GM21360 (cell line): ENCODE measurements at regions not wholly inside any gene's neighbourhood (a gene's known extent, or its start where the extent isn't known, plus 50 kb on each side); places are given as distances from the start of the nearest gene placed in this dataset.
"Not testable (repeated sequence)": the region's sequence is repeated elsewhere in the genome, so short reads cannot be mapped to it uniquely, and the experiment has no call there.

Source experiments
- ATAC-seq: cut with Tn5 transposase; IDR thresholded peaks from one replicate; pipeline ENCODE4 v1.9.1; 2021; ENCODE audit warnings: mild to moderate bottlenecking, moderate library complexity; ENCODE audit not compliant: unreplicated experiment

DNA sequence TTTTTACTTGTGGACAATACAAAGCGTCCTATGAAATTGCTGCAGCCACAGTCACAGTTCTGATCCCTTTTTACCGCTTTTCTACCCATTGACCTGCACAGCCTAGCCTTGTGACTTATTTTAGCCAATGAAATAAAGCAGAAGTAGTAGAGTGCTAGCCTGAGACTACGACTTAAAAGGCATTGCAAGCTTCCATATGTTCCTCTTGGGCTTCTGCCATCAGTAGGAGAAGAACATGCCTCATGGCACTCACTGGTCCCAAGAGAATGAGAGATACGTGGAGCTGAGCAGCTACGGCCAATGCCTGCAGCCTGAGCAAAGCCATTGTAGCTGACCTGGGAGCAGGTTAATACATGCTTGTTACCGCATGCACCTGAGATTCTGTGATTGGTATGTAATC lies 416.6 kb upstream of the CLINT1 start:
- ATAC-seq, result no peak

DNA sequence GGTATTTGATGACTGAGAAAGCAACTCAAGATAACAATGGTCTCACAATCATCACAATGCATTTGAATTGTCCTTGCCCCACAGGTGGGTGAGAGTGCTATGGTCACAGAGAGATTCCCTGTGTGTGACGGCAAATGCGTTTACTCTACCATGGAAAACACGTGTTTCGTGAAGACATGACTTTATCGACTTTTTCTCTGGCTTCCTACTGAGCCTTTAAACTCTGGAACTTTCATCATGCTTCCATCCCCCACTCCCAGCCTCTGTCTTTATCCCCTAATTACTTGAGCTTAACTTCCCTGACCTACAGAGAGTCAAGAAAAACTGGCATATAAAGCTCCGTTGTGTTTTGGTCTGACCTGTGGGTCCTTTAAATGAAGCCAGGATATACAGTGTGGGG lies 414.1 kb upstream of the CLINT1 start:
- no peak for ATAC-seq

DNA sequence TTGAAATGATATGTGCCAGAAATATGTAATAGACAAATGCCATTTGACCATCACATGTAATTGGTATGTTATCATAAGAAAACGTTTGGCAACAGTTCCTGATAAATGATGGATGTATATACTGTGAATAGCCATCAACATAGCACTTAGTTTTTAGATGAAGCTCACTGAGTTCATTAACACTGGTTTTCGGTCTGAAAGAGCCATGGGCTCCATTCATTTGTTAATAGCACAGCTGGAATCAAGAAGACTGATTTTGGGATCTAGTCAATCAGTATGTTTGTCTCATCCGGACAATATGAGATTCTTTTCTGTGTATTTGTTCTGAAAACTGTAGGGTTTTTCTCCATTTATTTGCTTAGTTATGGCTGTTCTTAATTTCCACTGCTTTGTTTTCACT lies 413.5 kb upstream of the CLINT1 start:
- no peak for ATAC-seq

DNA sequence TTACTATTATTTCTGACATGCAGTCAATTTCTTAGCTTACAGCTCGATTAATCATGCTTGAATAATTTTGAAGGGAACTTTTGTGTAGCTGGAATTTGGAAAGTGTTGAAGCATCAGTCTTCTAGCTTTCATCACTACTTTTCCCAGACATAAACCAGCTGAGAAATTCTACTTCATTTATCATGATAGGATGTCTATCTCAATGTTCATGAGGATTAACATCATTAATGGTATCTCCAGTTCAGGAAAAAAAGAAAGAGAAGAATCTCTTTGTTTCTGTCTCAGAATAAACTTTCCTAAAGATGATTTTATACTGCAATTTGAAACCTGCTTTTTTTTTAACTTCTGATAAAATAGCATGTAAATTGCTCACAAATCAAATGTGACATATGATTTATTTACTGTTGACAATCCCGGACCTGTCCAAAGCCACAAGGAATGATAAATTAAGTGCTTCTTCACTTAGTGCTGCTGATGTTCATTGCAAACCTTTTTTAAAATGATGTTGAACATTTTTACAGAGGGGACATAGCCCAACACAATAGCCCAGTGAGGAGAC lies 412.1 kb upstream of the CLINT1 start:
- no peak for ATAC-seq

DNA sequence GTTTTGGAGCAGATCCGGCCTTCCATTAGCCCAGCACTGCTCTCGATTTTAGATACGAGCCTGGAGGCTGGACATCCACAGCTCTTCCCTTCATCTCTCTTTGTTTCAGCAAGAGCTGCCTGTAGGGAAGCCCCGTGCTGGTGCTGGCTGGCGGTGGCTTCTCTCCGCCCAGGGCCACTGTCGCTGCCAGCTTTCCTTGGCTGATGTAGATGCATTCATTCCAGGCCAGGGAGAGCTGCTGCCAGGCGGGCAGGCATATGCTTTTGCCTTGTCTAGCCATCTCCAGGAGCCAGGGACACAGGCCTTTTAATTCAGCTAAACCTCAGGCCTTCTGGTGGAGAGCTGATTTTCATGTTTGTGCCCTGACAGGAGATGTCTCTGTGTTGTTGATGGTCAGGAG lies 409.3 kb upstream of the CLINT1 start:
- ATAC-seq, result no peak

DNA sequence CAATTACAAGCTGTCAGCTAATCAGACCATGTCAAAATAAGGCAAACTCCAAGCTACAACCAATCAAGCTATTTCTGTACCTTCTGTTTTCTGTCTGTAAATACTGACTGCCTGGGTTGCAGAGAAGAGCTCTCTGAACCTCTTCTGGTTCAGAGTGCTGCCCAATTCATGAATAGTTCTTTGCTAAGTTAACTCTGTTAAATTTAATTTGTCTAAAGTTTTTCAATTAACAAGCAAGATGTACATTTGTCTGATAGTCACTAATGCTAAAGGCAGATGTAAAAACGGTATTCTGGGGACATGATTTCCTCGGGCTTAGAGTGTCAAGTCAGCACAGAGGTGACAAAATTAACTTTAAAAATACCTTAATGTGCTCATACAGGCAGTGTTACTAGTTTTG lies 408.3 kb upstream of the CLINT1 start:
- ATAC-seq, result no peak

DNA sequence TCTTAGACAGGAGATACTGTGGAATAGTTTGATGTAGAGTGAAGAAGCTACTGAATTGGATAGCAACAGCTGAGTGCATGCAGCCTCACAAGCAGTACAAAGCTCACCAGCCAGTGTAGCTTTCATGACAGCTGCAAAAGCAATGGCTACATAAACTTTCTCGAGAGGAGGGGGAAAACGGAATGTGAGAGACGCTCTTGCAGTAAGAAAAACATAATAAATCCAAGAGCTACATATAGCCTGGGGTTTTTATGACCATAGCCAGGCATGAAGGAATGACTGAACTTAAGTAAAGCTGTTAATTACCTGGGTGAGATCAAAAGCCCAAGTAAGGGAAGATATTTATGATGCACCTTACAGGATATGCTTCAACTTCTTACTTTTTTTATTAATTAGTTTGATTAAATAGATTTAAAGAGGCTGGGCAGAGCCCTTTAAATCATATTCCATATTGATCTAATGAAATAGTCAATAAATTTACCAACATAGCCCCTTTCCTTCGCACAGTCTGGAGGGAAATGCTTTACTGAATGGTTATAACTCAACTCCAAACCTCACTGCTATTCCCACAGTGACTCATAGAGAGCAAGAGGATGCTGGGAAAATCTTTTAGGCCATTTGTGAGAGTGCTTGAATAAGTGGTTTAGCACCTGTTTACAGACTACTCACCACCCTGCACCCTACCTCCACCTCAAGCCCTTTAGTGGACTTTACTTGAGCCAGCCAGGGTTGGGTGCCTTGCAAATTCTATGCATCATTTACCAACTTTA lies 407.2 kb upstream of the CLINT1 start:
- ATAC-seq, result no peak

DNA sequence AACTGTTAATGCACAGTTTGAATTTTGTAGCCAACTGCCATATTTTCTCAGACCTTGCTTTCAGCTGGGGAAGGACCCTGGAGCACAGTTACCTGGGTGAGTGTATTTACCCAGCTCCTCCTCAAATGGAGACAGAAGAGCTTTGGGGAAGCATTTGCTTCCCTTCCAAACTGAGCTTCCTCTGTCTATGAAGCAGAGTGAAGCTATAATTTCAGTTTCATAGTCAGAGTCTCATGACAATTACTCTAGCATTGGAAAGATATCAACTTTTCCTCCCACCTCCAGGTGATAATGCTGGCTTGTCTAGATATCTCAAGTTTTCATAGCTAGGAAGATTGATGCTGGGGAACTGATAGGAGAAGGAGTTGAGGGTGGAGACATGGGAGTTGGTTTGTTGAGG lies 406.4 kb upstream of the CLINT1 start:
- no peak for ATAC-seq

DNA sequence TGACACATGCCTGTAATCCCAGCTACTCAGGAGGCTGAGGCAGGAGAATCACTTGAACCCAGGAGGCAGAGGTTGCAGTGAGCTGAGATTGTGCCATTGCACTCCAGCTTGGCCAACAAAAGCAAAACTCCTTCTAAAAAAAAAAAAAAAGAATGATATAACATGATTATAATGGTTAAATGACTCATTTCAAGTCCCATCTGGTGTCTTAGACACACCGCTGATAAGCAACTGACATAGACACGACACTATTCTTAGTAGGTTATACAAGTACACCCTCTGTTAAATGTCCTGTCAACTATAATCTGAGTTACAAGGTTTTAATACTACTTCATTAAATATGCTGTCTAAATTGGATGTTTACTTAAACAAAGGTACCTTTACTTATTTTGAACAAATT lies 405.3 kb upstream of the CLINT1 start:
- ATAC-seq, result no peak

DNA sequence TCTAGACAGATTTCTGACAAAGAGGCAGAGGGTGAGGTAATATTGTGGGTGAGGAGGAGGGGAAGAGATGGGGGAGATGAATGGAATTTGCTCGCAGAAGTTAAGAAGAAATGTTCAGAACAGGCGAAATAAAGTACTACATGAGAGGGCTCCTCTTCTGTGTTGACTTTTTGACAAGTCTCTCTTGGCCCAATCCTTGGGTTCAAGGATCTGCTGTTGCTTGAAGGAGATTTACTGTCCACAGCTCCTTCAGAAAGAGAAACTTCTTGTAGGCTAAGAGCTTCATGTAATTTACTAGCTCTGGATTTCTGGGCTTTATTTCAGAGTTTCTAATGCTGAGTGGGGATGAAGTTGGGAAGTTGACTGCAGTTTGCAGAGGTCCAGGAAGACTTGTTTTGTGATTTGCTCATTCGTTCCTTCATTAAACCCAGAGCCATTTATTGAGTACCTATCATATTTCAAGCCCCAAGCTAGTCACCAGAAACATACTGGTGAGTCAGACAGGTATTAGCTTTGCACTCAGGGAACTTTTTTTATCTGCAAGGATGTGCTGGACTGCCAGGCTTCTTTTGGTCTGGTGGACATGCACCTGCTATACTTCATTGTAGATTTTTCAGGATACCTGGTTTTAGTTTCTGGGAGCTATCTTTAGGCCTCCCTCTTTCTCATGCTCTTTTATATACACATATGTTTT lies 402.9 kb upstream of the CLINT1 start:
- ATAC-seq, result no peak

DNA sequence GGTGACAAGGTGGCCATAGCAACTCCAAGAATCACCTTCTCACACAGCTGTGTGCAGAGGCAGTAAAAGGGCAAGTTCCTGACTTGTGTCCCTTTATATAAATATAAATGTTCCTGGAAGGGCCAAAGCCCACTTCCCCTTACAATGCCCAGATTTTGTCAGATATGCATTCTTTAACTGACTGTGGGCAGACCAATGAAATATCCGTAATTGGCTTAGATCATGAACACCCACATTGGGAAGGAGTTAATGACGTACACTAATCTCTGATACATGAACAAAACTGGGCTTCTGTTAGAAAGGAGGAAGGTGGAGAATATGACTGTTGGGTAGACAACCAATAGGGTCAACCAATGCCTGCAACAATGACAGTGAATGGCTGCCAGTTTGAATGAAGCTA lies 397.2 kb upstream of the CLINT1 start:
- ATAC-seq, result no peak

DNA sequence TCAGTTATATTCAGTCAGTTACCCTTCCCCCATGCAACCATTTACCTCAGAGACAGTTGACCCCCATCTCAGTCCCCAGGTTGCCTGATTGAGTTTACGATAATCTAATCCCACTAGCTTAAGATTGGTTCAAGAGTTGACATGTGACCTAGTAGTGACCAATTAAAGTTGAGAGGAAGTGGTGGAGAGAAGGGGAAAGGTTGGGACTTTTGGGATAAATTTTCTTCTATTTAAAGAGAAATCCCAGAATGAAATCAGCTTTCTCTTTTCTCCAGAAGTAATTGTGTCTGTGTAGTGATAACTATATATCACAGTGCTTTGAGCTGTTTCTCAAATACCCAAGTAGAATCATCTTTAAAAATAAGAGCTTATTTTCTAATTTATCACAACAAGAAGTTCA lies 396.7 kb upstream of the CLINT1 start:
- ATAC-seq, result no peak

DNA sequence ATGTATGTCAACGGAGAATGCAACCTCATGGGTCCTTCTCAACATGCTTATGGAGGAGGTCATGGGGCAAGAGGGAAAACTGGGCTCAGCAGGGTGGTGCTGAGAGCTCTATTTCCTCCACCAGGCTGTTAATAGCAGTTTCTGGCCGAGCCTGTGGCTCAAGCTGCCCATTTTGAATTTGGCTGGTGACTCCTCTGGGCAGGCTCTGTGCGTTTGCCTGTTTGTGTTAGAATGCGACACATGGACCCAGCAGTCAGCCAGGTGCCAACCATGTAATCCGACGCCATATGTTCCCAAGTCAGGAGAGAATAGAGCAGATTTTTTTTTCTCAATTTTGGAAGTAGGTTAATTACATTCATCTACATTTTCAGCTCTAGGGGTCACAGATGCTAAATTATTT lies 387.7 kb upstream of the CLINT1 start:
- no peak for ATAC-seq

DNA sequence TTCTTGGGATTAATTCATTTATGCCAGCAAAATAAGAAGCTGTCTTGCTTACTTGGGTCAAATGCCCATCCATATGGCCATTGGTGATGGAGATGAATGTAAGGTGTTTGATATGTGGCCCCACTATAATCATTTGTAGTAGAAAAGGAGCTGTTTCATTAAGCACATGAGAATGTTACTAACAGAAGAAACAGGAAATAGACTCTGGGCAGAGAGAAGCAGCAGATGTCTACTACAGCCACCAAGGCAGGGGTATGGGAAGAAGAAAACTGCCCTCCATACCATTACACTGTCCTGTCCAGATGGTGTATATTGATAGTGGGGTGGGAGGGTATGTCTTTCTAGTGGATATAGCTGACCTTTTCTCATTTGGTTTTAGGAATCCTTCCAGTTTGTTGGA lies 386.6 kb upstream of the CLINT1 start:
- ATAC-seq, result no peak

DNA sequence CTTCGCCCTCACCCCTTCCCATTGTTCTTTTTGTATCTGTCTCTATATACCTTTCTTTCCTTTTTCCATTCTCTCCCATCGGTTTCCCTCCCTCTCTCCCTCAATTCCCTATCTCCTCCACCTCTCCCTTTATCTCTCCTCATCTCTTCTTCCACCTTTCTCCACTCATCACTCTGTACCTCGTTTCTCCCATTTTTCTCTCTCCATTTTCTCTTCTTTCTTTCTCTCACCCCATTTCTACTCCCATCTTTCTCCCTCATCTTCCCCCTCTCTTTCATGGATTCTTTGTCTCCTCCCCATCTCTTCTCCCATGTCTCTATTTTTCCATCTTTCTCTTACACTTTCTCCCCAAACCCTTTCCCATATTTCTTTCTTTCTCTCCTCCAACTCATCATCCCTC lies 385.9 kb upstream of the CLINT1 start:
- ATAC-seq, result no peak

DNA sequence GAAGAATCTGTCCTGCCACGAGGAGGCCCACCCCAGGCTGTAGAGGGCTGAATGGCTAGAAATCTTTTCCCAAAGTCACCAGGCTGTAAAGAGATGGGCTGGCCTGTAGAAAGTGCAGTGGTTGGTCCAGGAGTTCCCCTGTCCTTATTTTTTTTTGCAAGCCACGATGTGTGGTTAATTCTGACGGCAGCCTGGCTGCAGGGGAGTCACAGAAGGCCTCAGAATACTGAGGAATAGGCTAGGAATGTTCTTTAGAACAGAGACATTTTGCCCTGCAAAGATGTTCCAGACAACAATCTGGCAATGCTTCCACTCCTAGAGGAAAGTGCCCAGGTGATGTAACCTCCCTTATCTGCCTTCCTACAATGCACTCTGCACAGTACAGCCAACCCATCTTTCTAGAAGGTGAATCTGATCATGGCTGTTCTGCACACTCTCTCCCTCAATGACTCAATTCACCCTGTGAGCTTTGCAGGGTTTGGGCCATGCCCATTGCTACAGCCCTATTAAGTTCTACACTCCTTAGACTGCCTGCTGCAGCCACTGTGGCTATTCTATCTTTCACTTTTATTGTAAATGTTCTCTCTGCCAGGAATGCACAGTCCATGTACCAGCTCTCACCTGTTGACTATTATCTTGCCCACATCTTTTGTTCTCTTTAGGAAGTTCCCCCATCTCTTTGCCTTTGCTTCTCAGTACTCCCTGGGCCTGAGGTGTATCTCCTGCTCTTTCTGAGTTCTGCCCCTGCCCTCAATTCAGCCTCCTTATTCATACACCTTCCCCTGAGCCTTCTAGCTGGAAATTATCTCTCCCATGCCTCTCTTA lies 377.8 kb upstream of the CLINT1 start:
- ATAC-seq, result no peak

DNA sequence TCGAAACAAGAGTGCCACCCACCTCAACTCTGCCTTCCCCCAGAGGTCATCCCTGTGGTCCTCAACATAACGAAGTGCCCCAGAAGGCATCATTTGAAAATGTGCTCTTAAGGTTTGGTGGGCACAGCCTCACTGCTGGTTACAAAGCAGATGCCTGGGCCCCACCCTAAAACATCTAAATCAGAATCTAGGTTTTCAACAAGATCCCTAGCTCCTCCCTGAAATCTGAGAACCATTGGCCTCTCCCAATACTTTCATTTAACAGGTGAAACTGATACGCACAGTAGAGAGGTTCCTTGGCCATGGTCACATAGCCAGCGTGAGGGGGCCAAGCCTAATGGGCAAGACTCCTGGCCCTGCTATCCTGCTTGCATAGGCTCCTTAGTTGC lies 376.2 kb upstream of the CLINT1 start:
- no peak for ATAC-seq

DNA sequence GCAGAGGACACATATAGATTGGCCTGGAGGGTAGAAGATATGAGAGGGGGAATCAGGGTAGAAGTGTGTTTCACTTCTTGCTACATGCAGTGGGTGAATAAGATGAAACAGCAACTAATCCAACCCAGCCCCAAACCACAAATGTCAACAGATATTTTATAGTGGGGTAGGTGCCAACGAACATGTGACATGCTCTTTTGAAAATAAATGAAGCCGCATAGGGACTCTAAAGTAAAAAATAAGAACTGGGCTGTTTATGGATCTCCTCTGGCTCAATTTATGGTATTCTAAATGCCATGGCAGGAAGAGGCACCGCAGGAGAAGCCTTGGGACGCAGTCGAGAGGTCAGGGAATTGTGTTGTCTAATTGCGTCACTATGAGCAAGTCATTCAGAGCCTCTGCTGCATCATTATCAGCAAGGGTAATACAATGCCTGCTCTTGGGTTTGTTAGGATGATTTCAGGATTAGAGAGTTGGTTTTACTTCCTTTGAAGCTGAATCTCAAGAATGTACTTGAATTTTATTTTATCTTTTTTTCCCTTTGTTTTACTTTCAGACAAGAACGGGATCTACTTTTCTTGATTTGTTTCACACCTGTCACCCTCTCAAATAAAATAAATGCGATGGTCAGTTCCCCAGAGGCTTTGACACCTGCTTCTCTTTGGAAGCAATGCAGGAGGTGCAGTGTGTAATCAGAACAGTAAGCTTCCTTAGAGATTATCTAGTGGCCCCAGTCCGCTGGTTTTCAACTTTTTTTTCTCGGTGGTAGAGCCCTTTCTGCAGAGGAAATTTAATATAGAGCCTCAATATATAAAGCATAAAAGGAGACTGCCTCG lies 375.6 kb upstream of the CLINT1 start:
- ATAC-seq, result no peak

DNA sequence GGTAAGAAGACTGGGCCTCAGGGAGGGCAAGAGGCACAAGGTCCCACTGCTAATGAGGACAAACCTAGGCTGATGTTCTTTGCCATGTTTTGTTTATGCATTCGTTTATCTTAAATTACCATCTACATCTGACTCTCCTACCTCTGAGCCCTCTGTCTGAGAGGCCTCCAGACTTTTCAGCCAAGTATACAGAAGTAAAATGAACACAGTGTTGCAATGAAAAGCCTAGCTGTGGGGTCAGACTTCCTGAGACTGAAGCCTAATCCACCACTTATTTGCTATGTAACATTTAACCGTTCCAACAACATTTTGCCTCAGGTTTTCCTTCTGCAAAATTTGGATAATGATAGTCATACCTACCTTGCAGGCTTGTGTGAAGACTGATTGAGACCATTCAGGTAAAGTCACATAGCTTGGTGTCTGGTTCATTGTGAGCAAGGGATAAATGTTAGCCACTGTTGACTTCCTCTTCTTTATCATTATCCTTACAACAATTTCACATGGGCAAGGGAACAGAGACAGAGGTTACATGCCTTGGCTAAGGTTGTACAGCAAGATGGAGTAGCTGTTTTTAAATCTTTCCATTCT lies 374.9 kb upstream of the CLINT1 start:
- no peak for ATAC-seq

DNA sequence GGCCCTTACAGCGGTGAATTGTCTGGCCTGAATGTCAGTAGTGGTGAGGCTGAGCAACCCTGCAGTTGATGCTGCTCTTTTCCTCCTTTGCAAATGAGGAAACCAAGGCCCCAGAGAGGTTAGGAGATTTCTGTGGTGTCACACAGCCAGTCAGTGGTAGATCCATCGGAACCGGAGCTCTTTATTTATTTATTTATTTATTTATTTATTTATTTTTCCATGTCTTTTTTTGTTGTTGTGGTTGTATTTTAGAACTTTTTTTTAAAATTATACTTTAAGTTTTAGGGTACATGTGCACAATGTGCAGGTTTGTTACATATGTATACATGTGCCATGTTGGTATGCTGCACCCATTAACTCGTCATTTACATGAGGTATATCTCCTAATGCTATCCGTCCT lies 368.4 kb upstream of the CLINT1 start:
- ATAC-seq, result not testable (repeated sequence)
